ENCODE measurements at regions not wholly inside any gene's neighbourhood (a gene's known extent, or its start where the extent isn't known, plus 50 kb on each side); places are given as distances from the start of the nearest gene placed in this dataset.

DNA sequence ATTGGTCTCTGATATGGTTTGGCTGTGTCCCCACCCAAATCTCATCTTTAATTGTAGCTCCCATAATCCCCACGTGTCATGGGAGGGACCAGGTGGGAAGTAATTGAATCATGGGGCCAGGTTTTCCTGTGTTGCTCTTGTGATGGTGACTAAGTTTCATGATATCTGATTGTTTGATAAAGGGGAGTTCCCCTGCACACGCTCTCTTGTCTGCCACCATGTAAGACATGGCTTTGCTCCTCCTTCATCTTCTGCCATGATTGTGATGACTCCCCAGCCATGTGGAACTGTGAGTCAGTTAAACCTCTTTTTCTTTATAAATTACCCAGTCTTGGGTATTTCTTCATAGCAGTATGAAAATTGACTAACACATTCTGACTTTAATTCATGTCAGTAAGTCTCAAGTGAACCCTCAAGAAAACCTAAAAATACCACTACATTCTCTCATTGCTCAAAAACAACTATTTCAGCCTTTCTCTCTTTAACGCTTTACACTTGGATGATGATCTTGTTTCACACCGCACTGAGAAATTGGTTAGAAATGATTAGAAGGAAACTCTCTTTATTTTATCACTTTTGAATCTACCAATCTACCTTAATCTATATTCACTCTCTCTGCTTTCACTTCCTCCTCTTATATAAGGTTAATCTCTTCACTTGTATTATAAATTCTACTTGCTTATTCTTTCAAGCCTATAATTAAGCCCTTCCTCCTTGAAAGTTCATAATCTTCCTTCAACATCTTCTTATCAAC, 110.1 kb downstream of the GALR1 start:
- DNase-seq (ENCODE audit: low read depth in 1 of 2, low spot score in 1 of 2) = no peak
- TF ChIP-seq JUND (IDR thresholded peaks at IDR 0.05; ENCODE audit: low read depth) = no peak
- in situ Hi-C loops (cut with HindIII; ENCODE audit: low pct_unique_long_range_greater_than_20kb, low sequenced_read_pairs) = no loop called here

DNA sequence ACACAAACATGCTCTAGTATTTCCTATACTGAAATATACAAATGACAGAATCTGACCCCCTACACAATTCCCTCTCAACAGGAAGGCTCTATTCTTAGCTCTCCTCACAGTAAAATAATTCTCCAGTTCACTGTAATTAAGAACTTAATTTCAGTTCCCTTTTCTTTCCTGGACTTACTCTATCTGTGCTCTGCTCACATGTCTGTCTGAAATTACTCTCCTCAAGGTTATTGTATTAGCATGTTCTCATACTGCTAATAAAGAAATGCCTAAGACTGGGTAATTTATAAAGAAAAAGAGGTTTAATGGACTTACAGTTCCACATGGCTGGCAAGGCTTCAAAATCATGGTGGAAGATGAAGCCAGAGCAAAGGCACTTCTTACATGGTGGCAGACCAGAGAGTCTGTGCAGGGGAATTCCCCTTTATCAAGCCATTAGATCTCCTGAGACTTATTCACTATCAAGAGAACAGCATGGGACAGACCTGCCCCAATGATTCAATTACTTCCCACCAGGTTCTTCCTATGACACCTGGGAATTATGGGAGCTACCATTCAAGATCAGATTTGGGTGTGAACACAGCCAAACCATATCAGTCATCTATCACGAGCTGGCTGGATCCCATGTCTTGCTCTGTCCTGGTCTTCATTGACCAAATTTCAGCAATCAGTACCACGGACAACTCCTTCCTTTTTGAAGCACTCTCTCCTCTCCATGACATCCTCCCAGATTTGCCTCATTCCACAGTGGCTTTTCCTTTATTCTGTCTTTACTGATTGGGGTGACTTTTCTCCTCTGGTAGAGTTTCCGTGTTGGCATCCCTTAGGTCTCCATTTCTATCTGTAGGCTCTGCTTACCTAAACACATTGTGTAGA, 110.9 kb downstream of the GALR1 start:
- in situ Hi-C loops (cut with HindIII; ENCODE audit: low pct_unique_long_range_greater_than_20kb, low sequenced_read_pairs) = no loop called here
- DNase-seq (ENCODE audit: low read depth in 1 of 2, low spot score in 1 of 2) = no peak

DNA sequence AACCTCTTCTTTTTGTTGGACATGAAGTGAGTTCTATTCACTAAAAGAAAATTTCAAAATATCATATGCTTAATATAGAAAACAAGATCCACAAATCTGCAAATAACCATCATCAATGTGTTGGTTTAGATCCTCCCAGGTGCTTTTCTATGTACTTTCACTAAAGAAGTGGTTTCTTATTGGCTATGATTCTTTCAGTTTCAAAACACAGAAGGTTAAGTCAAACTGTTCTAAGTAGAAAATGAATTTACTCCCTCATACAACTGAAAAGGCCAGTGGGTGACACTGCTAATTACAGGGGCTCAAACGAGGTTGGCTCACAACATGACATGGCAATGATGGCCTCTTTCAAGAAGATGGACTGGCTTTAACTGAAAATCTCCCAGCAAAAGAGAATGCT, 111.7 kb downstream of the GALR1 start:
- TF ChIP-seq JUND (IDR thresholded peaks at IDR 0.05; ENCODE audit: low read depth) = no peak
- in situ Hi-C loops (cut with HindIII; ENCODE audit: low pct_unique_long_range_greater_than_20kb, low sequenced_read_pairs) = no loop called here
- DNase-seq (ENCODE audit: low read depth in 1 of 2, low spot score in 1 of 2) = no peak

More for the DNA sequence above, 110.9 kb downstream of the GALR1 start:
- no peak for TF ChIP-seq JUND (IDR thresholded peaks at IDR 0.05; ENCODE audit: low read depth)

DNA sequence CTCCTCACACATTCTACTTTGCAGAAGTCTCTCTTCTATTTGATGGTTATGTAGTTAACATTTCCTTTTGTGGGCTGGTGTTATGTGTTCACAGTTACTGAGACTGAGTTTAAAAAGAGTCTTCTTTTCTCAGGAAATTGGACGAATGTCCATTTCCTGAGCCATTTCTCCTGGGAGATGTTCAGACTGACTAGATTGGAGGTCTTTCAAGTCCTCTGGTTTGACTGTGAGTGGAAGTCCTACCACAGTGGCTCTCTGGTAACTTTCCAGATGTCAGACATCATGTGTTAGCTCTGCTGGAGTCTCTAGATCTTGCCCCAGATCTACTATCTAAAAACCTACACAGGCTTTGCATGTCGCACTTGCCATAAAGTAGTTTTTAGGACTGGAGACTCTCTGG, 116.0 kb downstream of the GALR1 start:
- TF ChIP-seq JUND (IDR thresholded peaks at IDR 0.05; ENCODE audit: low read depth) = no peak

DNA sequence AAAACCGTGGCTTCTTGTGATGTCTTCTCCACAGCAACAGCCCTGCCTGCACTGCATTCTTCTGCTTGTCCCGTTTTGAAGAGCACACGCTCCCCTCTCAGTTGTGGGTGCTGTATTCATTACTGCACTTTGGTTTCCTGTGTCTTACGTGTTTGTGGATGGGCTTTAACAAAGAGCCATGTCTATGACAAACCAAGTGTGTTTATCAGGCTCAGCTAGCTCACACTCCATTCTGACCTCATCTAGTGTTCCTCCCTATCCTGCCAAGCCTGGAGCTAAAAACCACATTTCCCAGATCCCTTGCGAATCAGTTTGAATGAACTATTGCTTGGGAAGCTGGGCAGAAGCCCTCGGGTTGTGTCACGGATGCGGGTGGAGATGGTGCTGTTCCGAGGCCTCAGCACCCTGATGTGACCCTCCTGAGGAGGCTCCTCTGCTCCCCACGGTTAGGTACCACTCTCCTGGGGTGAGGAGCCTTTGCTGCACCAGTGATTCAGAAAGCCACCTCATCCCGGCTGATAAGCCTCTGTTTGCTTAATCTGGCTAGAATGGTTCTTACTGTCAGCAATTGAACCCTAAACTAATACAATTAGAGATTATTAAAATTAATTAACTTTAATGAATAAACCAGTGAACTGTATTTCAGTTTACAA, 116.5 kb downstream of the GALR1 start:
- in situ Hi-C loops (cut with HindIII; ENCODE audit: low pct_unique_long_range_greater_than_20kb, low sequenced_read_pairs) = no loop called here
- DNase-seq (ENCODE audit: low read depth in 1 of 2, low spot score in 1 of 2) = no peak
- TF ChIP-seq JUND (IDR thresholded peaks at IDR 0.05; ENCODE audit: low read depth) = no peak

More for the DNA sequence above, 116.0 kb downstream of the GALR1 start:
- in situ Hi-C loops (cut with HindIII; ENCODE audit: low pct_unique_long_range_greater_than_20kb, low sequenced_read_pairs) = no loop called here
- no peak for DNase-seq (ENCODE audit: low read depth in 1 of 2, low spot score in 1 of 2)

DNA sequence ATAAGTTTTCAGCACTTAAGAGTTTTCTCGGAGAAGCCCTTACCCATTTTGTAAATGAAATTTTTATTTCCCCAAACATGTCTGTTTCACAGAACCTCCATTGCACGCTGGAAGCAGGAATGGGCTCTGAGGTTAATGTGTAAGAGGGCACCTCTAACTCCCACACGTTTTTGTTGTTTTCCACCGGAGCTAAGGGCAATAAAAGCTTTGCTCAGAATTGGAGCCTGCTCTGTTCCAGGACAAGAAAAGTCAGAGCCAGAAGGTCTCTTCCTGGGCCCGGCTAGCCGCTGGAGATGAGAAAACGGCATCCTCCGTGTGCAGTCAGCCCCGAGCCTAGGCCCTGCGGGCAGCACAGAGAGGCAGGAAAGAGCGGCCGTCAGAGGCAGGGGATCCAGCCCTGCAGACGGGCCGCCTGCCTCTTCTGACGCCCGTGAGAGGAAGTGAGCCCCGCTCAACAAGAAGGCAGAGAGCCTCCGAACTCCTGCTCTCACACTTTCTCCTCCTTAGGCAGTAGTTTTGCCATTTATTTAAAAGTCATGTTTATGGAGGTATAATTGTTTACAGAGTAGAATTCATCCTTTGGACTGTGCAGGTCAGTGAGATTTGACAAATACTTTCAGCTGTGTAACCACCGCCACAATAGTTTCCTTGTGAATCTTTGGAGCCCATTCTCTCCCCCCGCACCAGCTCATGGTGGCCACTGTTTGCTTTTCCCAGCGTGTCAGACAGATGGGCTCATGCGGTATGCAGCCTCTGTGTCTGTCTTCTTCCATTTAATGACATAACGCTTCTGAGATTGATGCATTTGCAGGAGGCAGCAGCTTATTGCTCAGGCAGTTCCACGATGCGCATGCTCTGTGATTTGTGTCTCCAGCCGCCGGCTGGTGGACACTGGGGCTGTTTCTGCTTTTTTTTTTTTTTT, 117.3 kb downstream of the GALR1 start:
- DNase-seq (ENCODE audit: low read depth in 1 of 2, low spot score in 1 of 2) = peak in 1 of 2 experiments; percentile 9
- no peak for TF ChIP-seq JUND (IDR thresholded peaks at IDR 0.05; ENCODE audit: low read depth)

DNA sequence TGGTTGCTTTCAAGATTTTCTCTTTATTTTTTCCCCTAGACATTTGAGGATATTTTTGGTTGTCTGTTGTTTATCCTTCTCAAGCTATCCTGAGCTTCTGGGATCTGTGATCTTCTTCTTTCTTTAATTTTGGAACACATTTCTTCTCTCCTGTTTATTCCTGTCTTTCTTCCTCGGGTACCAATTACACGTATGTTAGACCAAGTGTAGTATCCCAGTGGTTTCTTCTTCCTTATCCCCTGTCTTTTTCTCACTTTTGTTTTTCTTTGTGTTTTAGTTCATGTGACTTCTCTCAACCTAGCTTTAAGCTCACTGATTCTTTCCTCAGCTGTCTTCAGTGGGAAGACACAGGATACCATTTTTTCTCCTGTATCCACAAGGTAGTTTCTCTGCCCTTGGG, 120.0 kb downstream of the GALR1 start:
- TF ChIP-seq JUND (IDR thresholded peaks at IDR 0.05; ENCODE audit: low read depth) = no peak
- DNase-seq (ENCODE audit: low read depth in 1 of 2, low spot score in 1 of 2) = no peak
- in situ Hi-C loops (cut with HindIII; ENCODE audit: low pct_unique_long_range_greater_than_20kb, low sequenced_read_pairs) = no loop called here

More for the DNA sequence above, 117.3 kb downstream of the GALR1 start:
- in situ Hi-C loops (cut with HindIII; ENCODE audit: low pct_unique_long_range_greater_than_20kb, low sequenced_read_pairs) = no loop called here

DNA sequence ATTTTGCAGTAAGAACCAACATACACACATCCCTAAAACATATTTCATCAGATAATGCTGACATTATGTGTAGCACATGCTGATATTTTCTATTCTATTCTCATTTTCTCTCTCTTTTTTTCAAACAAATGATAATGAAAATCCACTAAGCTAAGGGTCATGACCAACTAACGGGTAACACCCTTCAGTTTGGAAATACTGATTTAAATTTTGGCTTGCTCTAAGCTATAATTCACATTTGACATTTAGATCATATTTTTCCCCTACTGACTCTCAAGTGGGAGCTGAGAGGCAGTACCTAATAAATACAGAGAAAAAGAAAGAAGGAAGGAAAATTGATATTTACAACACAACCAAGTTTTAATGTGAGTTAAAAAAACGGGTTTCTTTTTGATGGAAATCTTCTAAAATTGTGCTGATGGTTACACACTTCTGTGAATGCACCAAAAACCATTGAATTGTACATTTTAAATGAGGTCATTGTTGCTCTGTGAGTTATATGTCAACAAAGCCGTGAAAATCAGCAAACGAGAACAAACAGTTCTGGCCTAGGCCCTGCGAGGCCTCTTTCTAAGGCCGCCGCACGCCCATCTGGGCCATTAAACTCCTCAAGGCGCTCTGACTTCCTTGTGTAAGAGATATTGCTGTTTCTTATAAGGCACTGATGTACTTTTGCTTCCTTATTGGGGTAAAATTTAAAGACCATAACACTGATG, 124.2 kb downstream of the GALR1 start:
- in situ Hi-C loops (cut with HindIII; ENCODE audit: low pct_unique_long_range_greater_than_20kb, low sequenced_read_pairs) = no loop called here
- no peak for DNase-seq (ENCODE audit: low read depth in 1 of 2, low spot score in 1 of 2)
- no peak for TF ChIP-seq JUND (IDR thresholded peaks at IDR 0.05; ENCODE audit: low read depth)

DNA sequence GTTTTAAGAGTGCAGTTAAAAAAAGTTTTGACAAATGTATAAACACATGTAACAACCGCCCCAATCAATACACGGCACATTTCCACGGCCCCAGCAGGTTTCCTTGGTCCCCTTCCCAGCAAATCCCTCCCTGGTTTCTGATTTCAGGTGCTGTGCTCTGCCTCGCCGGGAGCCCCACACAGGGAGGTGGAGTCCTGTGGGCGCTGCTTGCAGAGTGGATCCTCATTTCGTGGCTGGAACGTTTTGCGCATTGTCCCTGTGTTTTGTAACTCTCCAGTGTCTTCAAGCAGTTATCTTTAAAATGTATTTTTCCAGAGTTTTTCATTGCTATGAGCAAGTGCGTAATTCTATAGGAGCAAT, 124.8 kb downstream of the GALR1 start:
- no peak for TF ChIP-seq JUND (IDR thresholded peaks at IDR 0.05; ENCODE audit: low read depth)
- in situ Hi-C loops (cut with HindIII; ENCODE audit: low pct_unique_long_range_greater_than_20kb, low sequenced_read_pairs) = no loop called here
- no peak for DNase-seq (ENCODE audit: low read depth in 1 of 2, low spot score in 1 of 2)

DNA sequence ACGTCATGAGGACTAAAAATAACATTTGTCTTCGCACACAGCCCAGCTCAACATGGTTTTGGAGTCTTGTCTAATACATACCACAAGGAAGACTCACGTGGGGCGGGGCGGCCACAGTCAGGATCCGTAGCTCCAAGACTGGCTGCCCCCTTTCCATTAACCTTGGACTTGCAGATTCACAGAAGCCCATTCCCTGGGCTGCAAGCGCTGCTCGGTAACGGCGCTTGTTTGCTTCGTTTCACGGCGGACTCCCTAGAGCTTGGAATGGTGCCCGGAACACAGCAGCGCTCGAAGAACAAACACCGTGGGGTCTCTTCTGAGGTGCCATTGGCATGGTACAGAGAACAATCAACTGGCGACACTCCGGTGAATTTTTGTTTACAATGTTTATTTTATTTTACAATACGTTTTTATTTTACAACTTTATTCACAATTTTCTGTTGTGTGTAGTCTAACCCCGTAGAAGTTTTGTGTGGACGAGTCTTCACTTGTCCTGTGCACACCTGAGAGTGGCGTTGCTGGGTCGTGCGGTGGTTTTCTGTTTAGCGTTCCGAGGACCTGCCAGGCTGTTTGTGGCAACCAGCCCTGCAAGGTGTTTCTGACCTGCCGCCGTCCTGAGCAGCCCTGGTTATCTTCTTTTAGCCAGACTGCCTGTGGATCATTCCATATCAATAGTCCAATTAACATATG, 126.5 kb downstream of the GALR1 start:
- in situ Hi-C loops (cut with HindIII; ENCODE audit: low pct_unique_long_range_greater_than_20kb, low sequenced_read_pairs) = no loop called here
- DNase-seq (ENCODE audit: low read depth in 1 of 2, low spot score in 1 of 2) = no peak
- no peak for TF ChIP-seq JUND (IDR thresholded peaks at IDR 0.05; ENCODE audit: low read depth)

DNA sequence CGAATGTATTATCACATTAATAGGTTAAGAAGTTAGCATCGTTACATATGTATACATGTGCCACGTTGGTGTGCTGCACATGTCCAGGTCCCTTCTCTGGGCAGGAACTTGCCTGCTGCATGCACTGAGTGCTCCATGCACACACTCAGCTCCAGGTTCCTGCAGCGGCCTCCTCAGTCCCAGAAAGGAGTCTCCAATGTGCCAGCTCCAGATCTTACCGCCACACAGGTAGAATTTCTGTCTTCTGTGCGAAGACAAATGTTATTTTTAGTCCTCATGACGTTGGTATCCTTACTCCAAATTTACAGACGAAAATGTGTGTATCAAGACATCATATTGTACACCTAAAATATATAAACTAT, 127.1 kb downstream of the GALR1 start:
- TF ChIP-seq JUND (IDR thresholded peaks at IDR 0.05; ENCODE audit: low read depth) = no peak
- DNase-seq (ENCODE audit: low read depth in 1 of 2, low spot score in 1 of 2) = no peak
- in situ Hi-C loops (cut with HindIII; ENCODE audit: low pct_unique_long_range_greater_than_20kb, low sequenced_read_pairs) = no loop called here

Data from T47D (cell line).